ENCODE measurements at regions not wholly inside any gene's neighbourhood (a gene's known extent, or its start where the extent isn't known, plus 50 kb on each side); places are given as distances from the start of the nearest gene placed in this dataset.

- Histone ChIP-seq H2BK15ac (ENCODE audit: low read length) (no peak overlapping the region), H3K4ac (replicated peaks; ENCODE audit: insufficient read length, low read depth, low read length) (no peak overlapping the region), H3K4me3 (ENCODE audit: extremely low read depth in 1 of 4, insufficient read depth in 2 of 4, low read depth in 3 of 4, low read length in 4 of 4) (no peak overlapping the region), H4K8ac (ENCODE audit: extremely low read depth, insufficient read depth, low read length) (no peak overlapping the region), H3K4me1 (replicated peaks in 1 of 4; ENCODE audit: control insufficient read depth in 3 of 4, insufficient read depth in 4 of 4, low read length in 3 of 4) (no peaks in the 10 kb centered on the region), H2AFZ (ENCODE audit: low read length) (no peak overlapping the region), H2BK20ac (ENCODE audit: low read length) (no peak overlapping the region), H3K27ac (ENCODE audit: low read depth, low read length) (no peak overlapping the region), H2BK12ac (ENCODE audit: low read depth, low read length) (no peak overlapping the region), H3K79me2 (ENCODE audit: control insufficient read depth in 1 of 2, insufficient read depth in 2 of 2, low read length in 2 of 2) (no peaks in the 10 kb centered on the region), H4K5ac (ENCODE audit: insufficient read length, low read depth, low read length) (no peak overlapping the region), H2BK120ac (replicated peaks; ENCODE audit: low read depth, low read length) (no peak overlapping the region), H3K18ac (ENCODE audit: extremely low read depth, low read length) (no peak overlapping the region), H2BK5ac (ENCODE audit: low read depth, low read length) (no peak overlapping the region), H4K91ac (replicated peaks; ENCODE audit: insufficient read length, low read length) (no peak overlapping the region), H3K9me3 (ENCODE audit: insufficient read depth in 2 of 2, low read depth in 1 of 2, low read length in 1 of 2) (no peaks in the 10 kb centered on the region), H3K4me2 (ENCODE audit: insufficient read depth in 1 of 2, low read depth in 2 of 2, low read length in 2 of 2) (no peak overlapping the region), H3K23ac (ENCODE audit: insufficient read length) (no peak overlapping the region), H3K56ac (replicated peaks; ENCODE audit: insufficient read length, low read depth, low read length) (no peak overlapping the region), H3K36me3 (ENCODE audit: control insufficient read depth in 2 of 4, insufficient read depth in 4 of 4, low read length in 3 of 4) (no peaks in the 10 kb centered on the region), H3K23me2 (ENCODE audit: low read depth, low read length) (no peaks in the 10 kb centered on the region), H3K79me1 (ENCODE audit: low read depth, low read length) (no peaks in the 10 kb centered on the region), H2AK5ac (ENCODE audit: low read depth, low read length) (no peak overlapping the region), H3K9ac (replicated peaks in 1 of 4; ENCODE audit: extremely low read depth in 1 of 4, low read depth in 3 of 4, low read length in 3 of 4) (no peak overlapping the region), H4K20me1 (replicated peaks in 1 of 2; ENCODE audit: control insufficient read depth in 1 of 2, insufficient read depth in 2 of 2, low read length in 2 of 2) (no peaks in the 10 kb centered on the region), H3K14ac (ENCODE audit: insufficient read length) (no peak overlapping the region), H3K27me3 (replicated peaks in 1 of 4; ENCODE audit: control insufficient read depth in 3 of 4, extremely low read depth in 1 of 4, insufficient read depth in 3 of 4, low read length in 3 of 4) (no peaks in the 10 kb centered on the region)
- CTCF ChIA-PET (ENCODE audit: partially characterized antibody): interaction anchor here (0.9 to 23.9 kb wide), 3 partner anchors 9 to 561 kb away, joined by 4 to 407 read pairs (median 45); no protein-coding TSS in a partner anchor
- FAIRE-seq (no peak), DNase-seq (ENCODE audit: low read depth in 1 of 2, low spot score in 2 of 2) (no peak)
- POLR2A ChIA-PET (ENCODE audit: partially characterized antibody): no interaction called here
- 77% methylated on average over 5 of the region's 5 CpGs; no CpG with 5 or more reads in 1 of the 2 experiments for WGBS, 2 experiments (ENCODE audit: extremely low coverage in 1 of 2, insufficient coverage in 1 of 2, insufficient read length in 1 of 2, insufficient replicate concordance in 2 of 2, low coverage in 1 of 2, low lambda C conversion rate in 2 of 2, missing lambda C conversion rate in 1 of 2)
- TF ChIP-seq RBBP5 (IDR thresholded peaks at IDR 0.05; ENCODE audit: borderline replicate concordance, low read depth, low read length): no peak
These were observed 74.5 kb downstream of the FAM76B start for GRCh38 chr11:95714843-95715776.
